Neural progenitor cell (in vitro differentiated cells): ENCODE measurements at regions not wholly inside any gene's neighbourhood (a gene's known extent, or its start where the extent isn't known, plus 50 kb on each side); places are given as distances from the start of the nearest gene placed in this dataset.

Experiments
- DNase-seq: peaks from one replicate; pipeline ENCODE4 v3.0.0-alpha.2; 2016; ENCODE audit warnings: low spot score
- H2AFZ ChIP-seq: fragments of 200-600 bp; sonication (generic); replicated peaks from 2 replicates; pipeline ENCODE4 v1.6.1; 2016; ENCODE audit warnings: antibody characterized with exemption
- H3F3A ChIP-seq: fragments of 200-600 bp; sonication (generic); 2 replicates; pipeline ENCODE4 v1.6.1; 2016; ENCODE audit warnings: antibody characterized with exemption, low read depth
- H3K27ac ChIP-seq: fragments of 200-600 bp; sonication (generic); 2 replicates; pipeline ENCODE4 v1.5.1; 2016; ENCODE audit warnings: mild to moderate bottlenecking
- H3K27me3 ChIP-seq: fragments of 200-600 bp; sonication (generic); 2 replicates; pipeline ENCODE4 v1.6.1; 2016; ENCODE audit warnings: mild to moderate bottlenecking, moderate library complexity
- H3K36me3 ChIP-seq: fragments of 200-600 bp; sonication (generic); 2 replicates; pipeline ENCODE4 v1.5.1; 2016
- H3K4me1 ChIP-seq: fragments of 200-600 bp; sonication (generic); 2 replicates; pipeline ENCODE4 v1.6.1; 2016; ENCODE audit warnings: mixed run types
- H3K4me2 ChIP-seq: fragments of 200-600 bp; sonication (generic); 2 replicates; pipeline ENCODE4 v1.6.1; 2016
- H3K4me3 ChIP-seq: fragments of 200-600 bp; sonication (generic); 2 replicates; pipeline ENCODE4 v1.5.1; 2016
- H3K79me2 ChIP-seq: fragments of 200-600 bp; sonication (generic); 2 replicates; pipeline ENCODE4 v1.6.1; 2016; ENCODE audit warnings: low read depth
- H3K9ac ChIP-seq: fragments of 200-600 bp; sonication (generic); 2 replicates; pipeline ENCODE4 v1.6.1; 2016
- H3K9me3 ChIP-seq: fragments of 200-600 bp; sonication (generic); 2 replicates; pipeline ENCODE4 v1.5.1; 2016; ENCODE audit warnings: low read depth
- H4K20me1 ChIP-seq: fragments of 200-600 bp; sonication (generic); 2 replicates; pipeline ENCODE4 v1.6.1; 2016; ENCODE audit warnings: low read depth
- H3K27ac Mint-ChIP-seq: 3 replicates; pipeline ENCODE4 v1.8.0; 2021; ENCODE audit warnings: mixed read lengths
- H3K27me3 Mint-ChIP-seq: 2 replicates; pipeline ENCODE4 v1.8.0; 2022; ENCODE audit warnings: low read depth, mild to moderate bottlenecking, inconsistent platforms, moderate library complexity, mixed read lengths; ENCODE audit not compliant: insufficient read depth
- H3K36me3 Mint-ChIP-seq: 3 replicates; pipeline ENCODE4 v1.8.0; 2021; ENCODE audit warnings: mixed read lengths
- H3K4me1 Mint-ChIP-seq: 3 replicates; pipeline ENCODE4 v1.8.0; 2021; ENCODE audit warnings: mixed read lengths
- H3K4me3 Mint-ChIP-seq: 3 replicates; pipeline ENCODE4 v1.8.0; 2021; ENCODE audit warnings: mild to moderate bottlenecking, moderate library complexity, mixed read lengths
- H3K9me3 Mint-ChIP-seq: 3 replicates; pipeline ENCODE4 v1.8.0; 2020; ENCODE audit warnings: mixed read lengths
- EZH2 ChIP-seq: fragments of 200-600 bp; sonication (generic); IDR thresholded peaks from 2 replicates; pipeline ENCODE4 v1.6.1; 2017; ENCODE audit warnings: antibody characterized with exemption, mild to moderate bottlenecking, moderate library complexity
- EZH2phosphoT487 ChIP-seq: fragments of 200-600 bp; sonication (generic); IDR thresholded peaks from 2 replicates; pipeline ENCODE4 v1.6.1; 2017; ENCODE audit warnings: antibody characterized with exemption
- TF ChIP-seq, protein P1 (sequence below): fragments of 200-600 bp; sonication (generic); IDR thresholded peaks from 2 replicates; pipeline ENCODE4 v1.5.1; 2017; ENCODE audit warnings: antibody characterized with exemption, mild to moderate bottlenecking

DNA sequence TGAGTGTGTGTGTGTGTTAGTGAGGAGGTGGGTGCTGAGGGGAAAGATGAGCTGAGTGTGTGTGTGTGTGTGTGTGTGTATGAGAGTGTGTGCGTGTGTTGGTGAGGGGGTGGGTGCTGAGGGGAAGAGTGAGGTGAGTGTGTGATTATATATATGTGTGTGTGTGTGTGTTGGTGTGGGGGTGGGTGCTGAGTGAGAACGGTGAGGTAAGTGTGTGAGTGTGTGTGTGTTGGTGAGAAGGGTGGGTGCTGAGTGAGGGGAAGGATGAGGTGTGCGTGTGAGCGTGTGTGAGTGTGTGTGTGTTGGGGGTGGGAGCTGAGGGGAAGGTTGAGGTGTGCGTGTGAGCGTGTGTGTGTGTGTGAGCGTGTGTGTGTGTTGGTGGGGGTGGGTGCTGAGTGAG, 322.0 kb upstream of the NT5C1B start:
- Histone ChIP-seq H3K9me3 (no peaks in the 10 kb centered on the region), H4K20me1 (no peaks in the 10 kb centered on the region), H3K27me3 (no peaks in the 10 kb centered on the region), H3K4me3 (no peak overlapping the region), H3K79me2 (no peaks in the 10 kb centered on the region), H3K36me3 (no peaks in the 10 kb centered on the region), H3K4me1 (no peaks in the 10 kb centered on the region), H2AFZ (no peak overlapping the region), H3K27ac (no peak overlapping the region), H3K4me2 (no peak overlapping the region), H3F3A (peaks cover 6% of the 10 kb centered on the region), H3K9ac (no peak overlapping the region)
- no peaks in the 10 kb centered on the region for H3K36me3 Mint-ChIP-seq
- no peak overlapping the region for H3K4me3 Mint-ChIP-seq
- peaks cover 8% of the 10 kb centered on the region for H3K4me1 Mint-ChIP-seq
- TF ChIP-seq EZH2phosphoT487: no peak
- no peak for TF ChIP-seq EZH2
- TF ChIP-seq, protein P1, sequence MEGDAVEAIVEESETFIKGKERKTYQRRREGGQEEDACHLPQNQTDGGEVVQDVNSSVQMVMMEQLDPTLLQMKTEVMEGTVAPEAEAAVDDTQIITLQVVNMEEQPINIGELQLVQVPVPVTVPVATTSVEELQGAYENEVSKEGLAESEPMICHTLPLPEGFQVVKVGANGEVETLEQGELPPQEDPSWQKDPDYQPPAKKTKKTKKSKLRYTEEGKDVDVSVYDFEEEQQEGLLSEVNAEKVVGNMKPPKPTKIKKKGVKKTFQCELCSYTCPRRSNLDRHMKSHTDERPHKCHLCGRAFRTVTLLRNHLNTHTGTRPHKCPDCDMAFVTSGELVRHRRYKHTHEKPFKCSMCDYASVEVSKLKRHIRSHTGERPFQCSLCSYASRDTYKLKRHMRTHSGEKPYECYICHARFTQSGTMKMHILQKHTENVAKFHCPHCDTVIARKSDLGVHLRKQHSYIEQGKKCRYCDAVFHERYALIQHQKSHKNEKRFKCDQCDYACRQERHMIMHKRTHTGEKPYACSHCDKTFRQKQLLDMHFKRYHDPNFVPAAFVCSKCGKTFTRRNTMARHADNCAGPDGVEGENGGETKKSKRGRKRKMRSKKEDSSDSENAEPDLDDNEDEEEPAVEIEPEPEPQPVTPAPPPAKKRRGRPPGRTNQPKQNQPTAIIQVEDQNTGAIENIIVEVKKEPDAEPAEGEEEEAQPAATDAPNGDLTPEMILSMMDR: no peak
- H3K27me3 Mint-ChIP-seq: no peaks in the 10 kb centered on the region
- H3K9me3 Mint-ChIP-seq: no peaks in the 10 kb centered on the region
- no peak for DNase-seq
- H3K27ac Mint-ChIP-seq: no peak overlapping the region

DNA sequence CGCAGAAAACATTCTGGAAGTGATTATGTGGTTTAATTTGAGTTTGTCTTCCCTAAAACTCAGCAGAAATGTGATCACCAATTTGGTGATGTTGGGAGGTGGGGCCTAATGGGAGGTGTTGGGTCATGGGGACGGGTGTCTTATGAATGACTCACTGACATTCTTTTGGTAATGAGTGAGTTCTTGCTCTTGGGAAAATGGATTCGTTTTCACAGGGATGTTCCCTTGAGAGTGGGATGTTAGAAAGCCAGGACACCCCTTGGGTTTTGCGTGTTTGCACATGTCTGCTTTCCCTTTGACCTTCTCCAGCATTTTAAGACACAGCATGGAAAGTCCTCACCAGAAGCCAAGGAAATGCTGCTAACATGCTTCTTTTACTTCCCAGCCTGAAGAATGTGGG, 321.5 kb upstream of the NT5C1B start:
- no peak overlapping the region for H3K4me3 ChIP-seq
- Mint-ChIP-seq H3K27me3 (no peaks in the 10 kb centered on the region), H3K27ac (no peak overlapping the region), H3K4me3 (no peak overlapping the region), H3K4me1 (peaks cover 8% of the 10 kb centered on the region), H3K36me3 (no peaks in the 10 kb centered on the region), H3K9me3 (no peaks in the 10 kb centered on the region)
- no peak overlapping the region for H2AFZ ChIP-seq
- H3K27me3 ChIP-seq: no peaks in the 10 kb centered on the region
- no peaks in the 10 kb centered on the region for H3K9me3 ChIP-seq
- no peak overlapping the region for H3K4me2 ChIP-seq
- H3K79me2 ChIP-seq: no peaks in the 10 kb centered on the region
- H3K27ac ChIP-seq: no peak overlapping the region
- no peak for TF ChIP-seq EZH2phosphoT487
- TF ChIP-seq, protein P1: no peak
- no peak for TF ChIP-seq EZH2
- peaks cover 6% of the 10 kb centered on the region for H3F3A ChIP-seq
- H4K20me1 ChIP-seq: no peaks in the 10 kb centered on the region
- no peaks in the 10 kb centered on the region for H3K4me1 ChIP-seq
- H3K36me3 ChIP-seq: no peaks in the 10 kb centered on the region
- H3K9ac ChIP-seq: no peak overlapping the region
- DNase-seq: no peak

DNA sequence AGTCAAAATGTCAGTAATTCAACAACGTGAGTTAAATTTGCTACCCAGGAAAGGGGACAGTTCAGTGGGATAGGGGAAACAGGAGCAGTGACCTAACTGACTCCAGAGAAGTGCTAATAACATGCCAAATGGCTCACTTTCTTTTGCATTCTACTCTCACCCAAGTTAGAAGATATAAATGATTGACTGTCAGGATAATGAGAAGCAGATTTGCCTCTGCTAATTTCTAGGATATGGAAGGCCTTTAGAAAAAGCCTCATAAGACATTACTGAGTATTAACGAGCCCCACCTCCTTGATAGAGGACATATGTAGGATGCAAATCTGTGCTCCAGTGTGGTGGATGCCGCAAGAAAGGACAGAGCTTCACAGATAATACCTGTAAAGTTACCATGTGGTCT, 318.6 kb upstream of the NT5C1B start:
- H3F3A ChIP-seq: no peaks in the 10 kb centered on the region
- no peaks in the 10 kb centered on the region for H4K20me1 ChIP-seq
- Mint-ChIP-seq H3K27me3 (no peaks in the 10 kb centered on the region), H3K36me3 (no peaks in the 10 kb centered on the region), H3K9me3 (no peaks in the 10 kb centered on the region), H3K27ac (no peak overlapping the region), H3K4me1 (peaks cover 5% of the 10 kb centered on the region), H3K4me3 (no peak overlapping the region)
- no peak overlapping the region for H2AFZ ChIP-seq
- H3K79me2 ChIP-seq: no peaks in the 10 kb centered on the region
- no peak overlapping the region for H3K4me2 ChIP-seq
- H3K27me3 ChIP-seq: no peaks in the 10 kb centered on the region
- H3K4me3 ChIP-seq: no peak overlapping the region
- no peaks in the 10 kb centered on the region for H3K9me3 ChIP-seq
- TF ChIP-seq EZH2phosphoT487: no peak
- TF ChIP-seq, protein P1: no peak
- no peak for TF ChIP-seq EZH2
- H3K9ac ChIP-seq: no peak overlapping the region
- no peaks in the 10 kb centered on the region for H3K4me1 ChIP-seq
- no peak for DNase-seq
- H3K27ac ChIP-seq: no peak overlapping the region
- no peaks in the 10 kb centered on the region for H3K36me3 ChIP-seq

DNA sequence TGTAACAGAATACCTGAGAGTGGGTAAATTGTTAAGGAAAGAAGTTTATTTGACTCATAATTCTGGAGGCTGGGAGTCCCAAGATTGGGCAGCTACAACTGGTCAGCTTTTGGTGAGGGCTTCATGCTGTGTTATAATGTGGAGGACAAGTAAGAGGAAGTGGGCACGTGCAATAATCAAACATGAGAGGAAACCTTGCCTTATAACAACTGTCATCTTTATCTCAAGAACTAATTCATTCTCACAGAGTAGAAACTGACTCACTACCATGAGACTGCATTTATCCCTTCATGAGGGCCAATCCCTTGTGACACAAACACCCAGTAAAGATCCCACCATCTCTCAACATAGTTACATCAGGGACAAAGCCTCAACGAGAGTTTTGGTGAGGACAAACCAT, 318.1 kb upstream of the NT5C1B start:
- Mint-ChIP-seq H3K4me1 (peaks cover 3% of the 10 kb centered on the region), H3K4me3 (no peak overlapping the region), H3K27me3 (no peaks in the 10 kb centered on the region), H3K9me3 (no peaks in the 10 kb centered on the region), H3K36me3 (no peaks in the 10 kb centered on the region), H3K27ac (no peak overlapping the region)
- TF ChIP-seq, protein P1: no peak
- TF ChIP-seq EZH2 (no peak), EZH2phosphoT487 (no peak)
- H3K27me3 ChIP-seq: no peaks in the 10 kb centered on the region
- no peak overlapping the region for H3K9ac ChIP-seq
- H3K9me3 ChIP-seq: no peaks in the 10 kb centered on the region
- H3K4me1 ChIP-seq: no peaks in the 10 kb centered on the region
- no peak for DNase-seq
- no peaks in the 10 kb centered on the region for H4K20me1 ChIP-seq
- H3K79me2 ChIP-seq: no peaks in the 10 kb centered on the region
- H3F3A ChIP-seq: no peaks in the 10 kb centered on the region
- H3K27ac ChIP-seq: no peak overlapping the region
- no peaks in the 10 kb centered on the region for H3K36me3 ChIP-seq
- no peak overlapping the region for H3K4me2 ChIP-seq
- no peak overlapping the region for H3K4me3 ChIP-seq
- no peak overlapping the region for H2AFZ ChIP-seq
